ENCODE measurements at regions not wholly inside any gene's neighbourhood (a gene's known extent, or its start where the extent isn't known, plus 50 kb on each side); places are given as distances from the start of the nearest gene placed in this dataset.

- H3K27me3 ChIP-seq (ENCODE audit: control insufficient read depth, insufficient read depth, low read length), result no peaks in the 10 kb centered on the region
- FAIRE-seq, result no peak
- no peak for TF ChIP-seq CTCF (IDR thresholded peaks at IDR 0.05; ENCODE audit: borderline replicate concordance, extremely low read depth, insufficient read depth)
Observed at GRCh38 chr3:13190378-13190765, 117.1 kb upstream of the IQSEC1 start.

DNA sequence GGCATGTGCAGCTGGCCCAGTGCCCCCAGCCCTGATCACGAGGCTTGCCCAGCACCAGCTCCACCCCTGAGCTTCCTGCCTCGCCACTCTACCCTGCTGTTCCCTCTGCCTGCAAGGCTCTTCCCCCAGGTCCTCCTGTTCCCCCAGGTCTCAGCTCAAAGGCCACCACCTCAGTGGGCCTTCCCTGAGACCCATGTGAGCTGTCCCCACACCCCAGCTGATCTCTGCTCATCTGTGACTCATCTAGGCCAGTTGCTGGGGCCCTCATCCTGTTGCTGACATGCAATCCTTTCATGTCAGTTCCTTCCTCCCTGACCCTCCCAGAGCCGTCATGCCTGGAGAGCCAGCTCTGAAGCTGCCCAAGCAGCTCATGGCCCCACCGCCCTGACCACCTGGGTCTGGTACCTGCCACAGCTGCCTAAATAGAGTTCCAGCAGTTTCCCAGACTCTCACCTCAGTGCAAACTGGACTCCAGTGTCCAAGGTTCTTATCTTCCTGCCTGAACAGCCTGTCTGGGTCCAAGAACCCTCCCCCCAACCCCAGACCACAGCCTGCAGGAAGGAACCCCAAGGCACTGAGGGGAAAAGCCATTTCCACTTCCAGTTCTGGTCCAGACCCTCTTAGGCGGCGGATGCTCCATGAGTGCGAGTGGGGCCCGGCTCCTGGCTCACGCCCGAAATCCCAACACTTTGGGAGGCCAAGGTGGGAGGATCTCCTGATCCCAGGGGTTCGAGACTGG is 116.6 kb upstream of the IQSEC1 start:
- H3K27ac ChIP-seq (ENCODE audit: low read depth in 2 of 2, low read length in 2 of 2), result no peak overlapping the region
- no peaks in the 10 kb centered on the region for H3K27me3 ChIP-seq (ENCODE audit: control insufficient read depth, insufficient read depth, low read length)
- H3K9ac ChIP-seq (ENCODE audit: low read length in 3 of 3), result no peak overlapping the region
- H3K4me1 ChIP-seq (ENCODE audit: control insufficient read depth in 2 of 3, insufficient read depth in 2 of 3, low read depth in 1 of 3, low read length in 3 of 3), result no peaks in the 10 kb centered on the region
- H3K4me3 ChIP-seq (ENCODE audit: low read length in 3 of 3), result no peak overlapping the region
- FAIRE-seq, result no peak
- intact Hi-C loops (cut with DNase I), result no loop called here
- peaks cover 0 to 7% (median 0%) of the 10 kb centered on the region in 3 donors for H3K9me3 ChIP-seq (ENCODE audit: control insufficient read depth in 2 of 3, insufficient read depth in 1 of 3, low read length in 3 of 3)
- no peaks in the 10 kb centered on the region for H3K36me3 ChIP-seq (ENCODE audit: control insufficient read depth in 2 of 3, insufficient read depth in 3 of 3, low read length in 3 of 3)
- DNase-seq, result peak; percentile 52 to 82 (median 75)
- TF ChIP-seq CTCF (IDR thresholded peaks at IDR 0.05; ENCODE audit: borderline replicate concordance, extremely low read depth, insufficient read depth), result no peak

More at GRCh38 chr3:13190378-13190765, 117.1 kb upstream of the IQSEC1 start:
- intact Hi-C loops (cut with DNase I), result no loop called here
- Histone ChIP-seq H3K4me1 (ENCODE audit: control insufficient read depth in 2 of 3, insufficient read depth in 2 of 3, low read depth in 1 of 3, low read length in 3 of 3) (no peaks in the 10 kb centered on the region), H3K9ac (ENCODE audit: low read length in 3 of 3) (no peak overlapping the region), H3K27ac (ENCODE audit: low read depth in 2 of 2, low read length in 2 of 2) (no peak overlapping the region), H3K36me3 (ENCODE audit: control insufficient read depth in 2 of 3, insufficient read depth in 3 of 3, low read length in 3 of 3) (no peaks in the 10 kb centered on the region), H3K9me3 (ENCODE audit: control insufficient read depth in 2 of 3, insufficient read depth in 1 of 3, low read length in 3 of 3) (peaks cover 0 to 7% (median 0%) of the 10 kb centered on the region in 3 donors), H3K4me3 (ENCODE audit: low read length in 3 of 3) (no peak overlapping the region)
- DNase-seq, result peak in 2 of 5 donors; percentile 55 to 70

- Histone ChIP-seq H3K9me3 (ENCODE audit: control insufficient read depth in 2 of 3, insufficient read depth in 1 of 3, low read length in 3 of 3) (peaks cover 0 to 7% (median 0%) of the 10 kb centered on the region in 3 donors), H3K27ac (ENCODE audit: low read depth in 2 of 2, low read length in 2 of 2) (no peak overlapping the region), H3K36me3 (ENCODE audit: control insufficient read depth in 2 of 3, insufficient read depth in 3 of 3, low read length in 3 of 3) (no peaks in the 10 kb centered on the region), H3K9ac (ENCODE audit: low read length in 3 of 3) (no peak overlapping the region), H3K4me1 (ENCODE audit: control insufficient read depth in 2 of 3, insufficient read depth in 2 of 3, low read depth in 1 of 3, low read length in 3 of 3) (no peaks in the 10 kb centered on the region), H3K4me3 (ENCODE audit: low read length in 3 of 3) (no peak overlapping the region), H3K27me3 (ENCODE audit: control insufficient read depth, insufficient read depth, low read length) (no peaks in the 10 kb centered on the region)
- no peak for TF ChIP-seq CTCF (IDR thresholded peaks at IDR 0.05; ENCODE audit: borderline replicate concordance, extremely low read depth, insufficient read depth)
- intact Hi-C loops (cut with DNase I), result no loop called here
- peak in 1 of 5 donors; percentile 33 for DNase-seq
- no peak for FAIRE-seq
Observed at GRCh38 chr3:13188975-13189374, 115.7 kb upstream of the IQSEC1 start.
